Heart left ventricle (tissue), 16 donors: ENCODE measurements at regions not wholly inside any gene's neighbourhood (a gene's known extent, or its start where the extent isn't known, plus 50 kb on each side); places are given as distances from the start of the nearest gene placed in this dataset.

Experiments
- ATAC-seq, 4 donors: fragments of 200-7000 bp; cut with Tn5 transposase; one replicate each; pipeline ENCODE4 v1.9.1; 2020 to 2022; ENCODE audit warnings: moderate library complexity in 4 of 4, mild to moderate bottlenecking in 3 of 4, moderate number of reproducible peaks in 1 of 4
- DNase-seq, 5 donors: peaks; one replicate each; pipeline ENCODE4 v3.0.0-alpha.2; 2020
- H3K27ac ChIP-seq, 12 donors: fragments of 200-600 bp; sonication (generic) in 4 of 12; one replicate each; pipeline versions ENCODE4 v1.5.0 to v1.8.0; 2016 to 2022; ENCODE audit warnings: mild to moderate bottlenecking in 2 of 12
- H3K27me3 ChIP-seq, 9 donors: fragments of 200-600 bp; sonication (generic) in 2 of 9; one replicate each; pipeline versions ENCODE4 v1.5.1 to v1.8.0; 2016 to 2022; ENCODE audit warnings: mild to moderate bottlenecking in 3 of 9
- H3K36me3 ChIP-seq, 9 donors: fragments of 200-600 bp; sonication (generic) in 2 of 9; one replicate each; pipeline versions ENCODE4 v1.5.0 to v1.8.0; 2018 to 2022; ENCODE audit warnings: mild to moderate bottlenecking in 2 of 9
- H3K4me1 ChIP-seq, 12 donors: fragments of 200-600 bp; sonication (generic) in 4 of 12; one replicate each; pipeline versions ENCODE4 v1.5.0 to v1.8.0; 2016 to 2022; ENCODE audit warnings: mild to moderate bottlenecking in 3 of 12
- H3K4me3 ChIP-seq, 12 donors: fragments of 200-600 bp; sonication (generic) in 4 of 12; one replicate each; pipeline versions ENCODE4 v1.5.0 to v1.8.0; 2017 to 2022; ENCODE audit warnings: mild to moderate bottlenecking in 9 of 12, moderate library complexity in 4 of 12
- H3K9me3 ChIP-seq, 12 donors: fragments of 200-600 bp; sonication (generic) in 4 of 12; one replicate each; pipeline versions ENCODE4 v1.5.0 to v1.8.0; 2016 to 2022; ENCODE audit warnings: mild to moderate bottlenecking in 1 of 12
- CTCF ChIP-seq, 12 donors: fragments of 200-600 bp; sonication (generic) in 4 of 12; IDR thresholded peaks; one replicate each; pipeline versions ENCODE4 v1.5.0 to v1.8.0; 2018 to 2022; ENCODE audit warnings: antibody characterized with exemption in 12 of 12, mild to moderate bottlenecking in 5 of 12
- POLR2A ChIP-seq, 2 donors: fragments of 450-650 bp; IDR thresholded peaks; one replicate each; pipeline ENCODE4 v1.6.1; 2017; ENCODE audit warnings: antibody characterized with exemption in 2 of 2, mild to moderate bottlenecking in 2 of 2, moderate library complexity in 2 of 2
- WGBS, 4 donors: extraction: QIAGEN DNeasy Blood & Tissue Kit in 2 of 4; methylation state at CpG; one replicate each; pipeline versions ENCODE4 v1.1.5 to v1.1.7; 2013 to 2018; 5-methylcytosine and 5-hydroxymethylcytosine counted together
- intact Hi-C, 10 donors: fragments of 100-400 bp; cut with DNase I; formaldehyde crosslinking; loops; one replicate each; pipeline versions ENCODE4 v1.11.1 to v1.14.2; 2022
- donor health status: ischemic (EF 13 %, LVEDD 7.1; RV severe dilation, severe dysfunction).
- donor health status: healthy with polysubstance abuse.
- donor health status: DM: no; HTN: yes; CAD: no.
- donor health status: DM: no; HTN: no; CAD: no.
- donor health status: ischemic (EF 25% LVEDD 6.9; RV normal size, moderate dysfunction).
- donor health status: ischemic (EF 25% LVEDD 5.7; RV mildly dilated, moderate dysfunction).
- donor health status: healthy.
- donor health status: DM: yes; HTN: yes; CAD: no.
- donor health status: ischemic (EF 35%, LVEDD 5.7; RV mildly dilated, moderate dysfunction).
- donor health status: nonischemic (EF 11% LVEDD 7.7; RV severe dilation, severe dysfunction).
- donor health status: DM: yes; HTN: yes; CAD: no.
- donor health status: PGD.
- donor health status: ischemic (EF 29% LVEDD 5.4; RV normal size, mild dysfunction).
- donor health status: nonischemic (EF 23%, LVEDD 6.1; RV moderate dilation, normal function).

DNA sequence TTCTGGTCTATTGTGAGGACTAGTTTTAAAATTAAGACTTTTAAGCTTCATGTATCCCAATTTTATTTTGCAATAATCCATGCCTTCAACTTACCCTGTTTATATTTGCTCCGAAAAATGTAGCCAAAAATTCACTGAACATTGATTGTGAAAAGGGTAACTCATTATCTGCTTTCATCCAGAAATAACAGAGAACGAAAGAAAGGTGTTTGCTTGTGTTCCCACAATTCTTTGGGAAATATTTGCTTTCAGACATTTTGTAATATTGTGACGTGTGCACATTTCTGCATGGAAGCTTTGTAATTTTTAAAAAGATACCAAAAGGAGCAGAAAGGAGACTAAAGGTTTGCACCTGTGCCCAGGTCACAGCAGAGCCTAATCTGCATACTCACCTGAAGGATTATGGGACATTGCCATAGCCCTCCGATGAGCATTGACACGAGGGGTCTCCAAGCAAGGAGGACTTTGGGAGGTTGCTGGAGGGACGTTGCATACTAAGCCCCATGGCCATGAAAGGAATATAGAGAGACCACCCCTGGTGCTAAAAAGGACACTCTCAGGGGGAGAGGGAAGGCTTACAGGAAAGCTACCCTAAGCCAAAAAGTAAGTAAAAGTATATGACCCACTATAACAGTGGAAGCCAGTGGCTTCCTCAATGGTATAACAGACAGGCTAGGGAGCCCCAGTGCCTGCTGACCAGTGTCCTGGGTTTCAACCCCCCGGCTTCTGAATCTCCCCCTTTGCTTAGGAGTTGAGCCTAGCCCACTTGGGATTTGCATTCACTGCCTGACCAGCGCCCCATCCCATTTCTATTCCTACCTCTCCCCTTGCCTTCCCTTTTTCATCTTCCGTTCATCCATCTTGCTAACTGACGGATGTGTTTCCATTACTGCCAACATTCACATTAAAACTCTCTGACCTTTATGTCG, 148.6 kb upstream of the ZC3H12A start:
- WGBS, 4 donors = 47 to 65% (median 54%) methylated on average over 11 of the region's 11 CpGs
- TF ChIP-seq POLR2A (IDR thresholded peaks at IDR 0.05) = no peak
- no peak for TF ChIP-seq CTCF (IDR thresholded peaks at IDR 0.05)
- Histone ChIP-seq H3K27ac (no peak overlapping the region), H3K4me1 (no peaks in the 10 kb centered on the region), H3K9me3 (peaks cover 0 to 15% (median 5%) of the 10 kb centered on the region in 12 donors), H3K4me3 (no peak overlapping the region), H3K36me3 (no peaks in the 10 kb centered on the region), H3K27me3 (peaks cover 0 to 62% (median 8%) of the 10 kb centered on the region in 9 donors)
- intact Hi-C loops = no loop called here
- ATAC-seq = no peak
- DNase-seq = no peak

DNA sequence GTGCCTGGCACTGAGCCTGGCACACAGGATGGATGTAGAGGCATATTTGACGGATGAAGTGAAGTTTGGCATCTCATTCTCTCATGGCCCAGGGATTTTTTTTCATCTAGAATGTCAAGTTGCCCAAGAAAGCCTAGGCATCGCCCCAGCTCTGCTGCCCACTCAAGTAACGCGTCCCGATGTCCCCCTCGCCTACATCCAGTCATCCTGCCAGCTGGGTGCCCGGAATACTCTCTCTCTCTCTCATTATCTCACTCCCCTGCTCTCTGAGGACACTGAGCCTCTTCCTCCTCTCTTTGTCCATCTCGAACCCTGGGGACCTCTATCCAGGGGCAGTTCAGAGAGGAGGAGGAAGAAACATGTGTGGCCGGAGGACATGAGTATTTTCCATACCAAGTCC, 142.3 kb upstream of the ZC3H12A start:
- intact Hi-C loops = no loop called here
- H3K36me3 ChIP-seq = no peaks in the 10 kb centered on the region
- ATAC-seq = no peak
- H3K4me1 ChIP-seq = no peaks in the 10 kb centered on the region
- peaks cover 0 to 13% (median 4%) of the 10 kb centered on the region in 12 donors for H3K9me3 ChIP-seq
- no peak for DNase-seq
- H3K27ac ChIP-seq = no peak overlapping the region
- 78 to 85% (median 81%) methylated on average over 9 of the region's 9 CpGs for WGBS, 4 donors
- no peak overlapping the region for H3K4me3 ChIP-seq
- TF ChIP-seq POLR2A (IDR thresholded peaks at IDR 0.05) = no peak
- no peak for TF ChIP-seq CTCF (IDR thresholded peaks at IDR 0.05)
- H3K27me3 ChIP-seq = peaks cover 0 to 21% (median 0%) of the 10 kb centered on the region in 9 donors

GRCh38 chr1:37338658-37339057, 135.7 kb upstream of the ZC3H12A start:
- H3K4me3 ChIP-seq = no peak overlapping the region
- no peaks in the 10 kb centered on the region for H3K4me1 ChIP-seq
- DNase-seq (no peak), ATAC-seq (no peak)
- H3K9me3 ChIP-seq = peaks cover 0 to 13% (median 4%) of the 10 kb centered on the region in 12 donors
- H3K27ac ChIP-seq = no peak overlapping the region
- WGBS, 4 donors = 79 to 100% (median 81%) methylated on average over 2 of the region's 2 CpGs
- intact Hi-C loops = no loop called here
- no peak for TF ChIP-seq POLR2A (IDR thresholded peaks at IDR 0.05)
- TF ChIP-seq CTCF (IDR thresholded peaks at IDR 0.05) = no peak
- H3K27me3 ChIP-seq = peaks cover 0 to 10% (median 0%) of the 10 kb centered on the region in 9 donors
- H3K36me3 ChIP-seq = no peaks in the 10 kb centered on the region

- WGBS, 4 donors = 31 to 48% (median 46%) methylated on average over 6 of the region's 6 CpGs
- DNase-seq = no peak
- no peaks in the 10 kb centered on the region for H3K4me1 ChIP-seq
- ATAC-seq = no peak
- intact Hi-C loops = no loop called here
- H3K36me3 ChIP-seq = no peaks in the 10 kb centered on the region
- TF ChIP-seq POLR2A (IDR thresholded peaks at IDR 0.05) (no peak), CTCF (IDR thresholded peaks at IDR 0.05) (no peak)
- peaks cover 0 to 10% (median 0%) of the 10 kb centered on the region in 9 donors for H3K27me3 ChIP-seq
- H3K4me3 ChIP-seq = no peak overlapping the region
- H3K9me3 ChIP-seq = peaks cover 0 to 4% (median 0%) of the 10 kb centered on the region in 12 donors
- H3K27ac ChIP-seq = no peak overlapping the region
Observed at GRCh38 chr1:37342736-37343135, 131.6 kb upstream of the ZC3H12A start.
